Pulmonary artery endothelial cell (primary cell): ENCODE measurements at regions not wholly inside any gene's neighbourhood (a gene's known extent, or its start where the extent isn't known, plus 50 kb on each side); places are given as distances from the start of the nearest gene placed in this dataset.
"Not testable (repeated sequence)": the region's sequence is repeated elsewhere in the genome, so short reads cannot be mapped to it uniquely, and the experiment has no call there.

Experiments used
- DNase-seq: peaks from one replicate; pipeline ENCODE4 v3.0.0-alpha.2; 2011; ENCODE audit warnings: low read depth, low spot score

DNA sequence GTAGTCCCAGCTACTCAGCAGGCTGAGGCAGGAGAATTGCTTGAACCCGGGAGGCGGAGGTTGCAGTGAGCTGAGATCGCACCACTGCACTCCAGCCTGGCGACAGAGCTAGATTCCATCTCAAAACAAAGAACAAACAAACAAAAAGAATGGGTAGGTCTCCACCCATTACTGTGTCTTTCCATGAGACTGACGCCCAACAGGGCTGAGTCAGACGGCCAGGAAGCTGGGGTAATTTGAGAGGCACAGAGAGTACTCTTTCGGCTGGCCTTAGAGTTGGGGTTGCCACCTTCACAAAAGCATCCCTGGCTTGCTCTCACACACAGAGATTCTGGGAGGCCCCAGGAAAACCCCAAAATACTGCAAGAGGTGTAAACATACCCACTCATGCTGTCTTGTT lies 72.0 kb upstream of the DHRSX start:
- no peak for DNase-seq

DNA sequence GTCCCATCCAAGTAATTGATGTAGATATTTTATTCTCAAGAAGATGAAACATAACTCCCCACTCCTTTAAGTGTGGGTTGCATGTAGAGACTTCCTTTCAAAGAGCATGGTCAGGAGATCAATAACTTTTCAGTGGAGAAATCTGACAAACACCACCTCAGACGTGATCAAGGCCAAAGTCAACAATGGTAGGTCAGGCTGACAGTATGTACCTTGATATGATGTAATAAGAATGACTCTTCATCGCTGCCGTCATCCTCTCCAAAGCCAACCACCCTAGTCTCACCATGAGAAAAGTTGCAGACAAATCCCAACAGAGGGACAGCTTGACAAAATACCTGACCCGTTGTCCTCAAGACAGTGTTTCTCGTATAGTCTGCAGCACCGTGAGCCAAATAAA lies 67.3 kb upstream of the DHRSX start:
- DNase-seq = no peak

DNA sequence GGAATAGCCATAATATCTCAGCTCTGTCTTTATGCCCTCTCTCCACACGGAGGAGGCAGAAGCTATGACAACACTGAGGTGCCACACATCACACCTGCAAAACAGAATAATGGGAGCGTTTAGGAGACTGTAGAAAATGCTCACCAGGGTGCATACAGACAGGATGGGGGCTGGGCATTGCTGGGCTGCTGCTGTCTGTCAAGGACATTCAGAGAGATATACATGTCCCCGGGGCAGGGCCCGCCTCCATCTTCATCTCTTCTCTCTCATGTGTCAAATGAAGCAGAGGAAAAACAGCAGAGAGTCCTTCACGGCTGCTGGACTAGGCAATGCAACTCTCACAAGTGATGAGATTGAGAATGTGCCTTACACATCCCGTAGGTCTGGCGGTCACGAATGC lies 65.3 kb upstream of the DHRSX start:
- DNase-seq = no peak

DNA sequence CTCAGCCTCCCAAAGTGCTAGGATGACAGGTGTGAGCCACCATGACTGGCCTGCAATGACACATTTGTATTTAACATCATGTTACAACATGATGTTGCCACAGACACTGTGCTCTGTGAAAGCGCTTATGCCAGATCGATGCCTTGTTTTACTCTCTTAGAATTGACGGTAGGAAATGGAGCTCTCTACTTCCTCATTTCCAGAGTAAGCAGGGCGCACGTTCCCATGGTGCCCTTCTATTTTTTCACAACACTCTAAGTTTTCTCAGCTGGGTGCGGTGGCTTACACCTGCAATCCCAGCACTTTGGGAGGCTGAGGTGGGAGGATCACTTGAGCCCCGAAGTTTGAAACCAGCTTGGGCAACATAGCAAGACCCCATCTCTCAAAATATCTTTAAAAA lies 60.7 kb upstream of the DHRSX start:
- no peak for DNase-seq

DNA sequence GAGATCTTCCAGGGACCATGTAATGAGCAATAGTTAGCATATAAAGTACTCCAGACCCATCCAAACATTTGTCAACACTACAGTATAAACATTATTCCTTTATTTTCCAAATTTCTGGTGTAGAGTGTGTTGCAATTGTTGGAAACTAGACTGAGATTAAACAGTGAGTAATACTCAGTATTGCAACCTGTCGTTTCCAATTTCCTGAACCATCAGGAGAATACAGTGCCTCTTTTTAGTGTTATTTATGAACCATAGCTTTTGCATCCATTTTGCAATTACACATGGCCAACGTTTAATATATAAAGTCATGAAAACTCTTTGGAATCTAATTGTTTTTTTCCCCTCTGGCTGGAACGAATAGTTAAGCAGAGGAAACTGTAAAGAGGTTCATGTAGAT lies 58.3 kb upstream of the DHRSX start:
- DNase-seq = no peak

DNA sequence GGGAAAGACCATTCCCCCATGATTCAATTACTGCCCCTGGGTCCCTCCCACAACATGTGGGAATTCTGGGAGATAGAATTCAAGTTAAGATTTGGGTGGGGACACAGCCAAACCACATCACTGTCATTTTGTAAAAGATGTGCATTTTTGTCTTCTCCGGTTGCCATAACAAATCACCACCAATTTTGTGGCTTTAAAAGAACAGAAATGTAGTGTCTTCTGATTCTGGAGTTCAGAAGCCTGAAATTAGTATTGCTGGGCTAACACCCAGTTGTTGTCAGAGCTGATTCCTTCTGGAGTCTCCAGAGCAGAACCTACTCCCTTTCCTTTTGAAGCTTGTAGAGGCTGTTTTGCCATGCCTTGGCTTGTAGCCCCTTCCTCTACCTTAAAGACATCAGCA lies 54.1 kb upstream of the DHRSX start:
- DNase-seq = no peak

DNA sequence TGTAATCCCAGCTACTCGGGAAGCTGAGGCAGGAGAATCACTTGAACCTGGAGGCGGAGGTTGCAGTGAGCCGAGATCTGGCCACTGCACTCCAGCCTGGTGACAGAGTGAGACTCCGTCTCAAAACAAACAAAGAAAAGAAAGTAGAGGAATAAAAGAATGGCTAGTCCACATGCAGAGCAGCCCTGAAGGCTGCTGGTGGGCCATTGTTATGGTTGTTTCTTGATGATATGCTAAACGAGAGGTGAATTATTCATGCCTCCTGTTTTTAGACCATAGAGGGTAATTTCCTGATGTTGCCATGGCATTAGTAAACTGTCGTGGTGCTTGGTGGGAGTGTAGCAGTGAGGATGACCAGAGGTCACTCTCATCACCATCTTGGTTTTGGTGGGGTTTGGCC lies 53.3 kb upstream of the DHRSX start:
- not testable (repeated sequence) for DNase-seq

DNA sequence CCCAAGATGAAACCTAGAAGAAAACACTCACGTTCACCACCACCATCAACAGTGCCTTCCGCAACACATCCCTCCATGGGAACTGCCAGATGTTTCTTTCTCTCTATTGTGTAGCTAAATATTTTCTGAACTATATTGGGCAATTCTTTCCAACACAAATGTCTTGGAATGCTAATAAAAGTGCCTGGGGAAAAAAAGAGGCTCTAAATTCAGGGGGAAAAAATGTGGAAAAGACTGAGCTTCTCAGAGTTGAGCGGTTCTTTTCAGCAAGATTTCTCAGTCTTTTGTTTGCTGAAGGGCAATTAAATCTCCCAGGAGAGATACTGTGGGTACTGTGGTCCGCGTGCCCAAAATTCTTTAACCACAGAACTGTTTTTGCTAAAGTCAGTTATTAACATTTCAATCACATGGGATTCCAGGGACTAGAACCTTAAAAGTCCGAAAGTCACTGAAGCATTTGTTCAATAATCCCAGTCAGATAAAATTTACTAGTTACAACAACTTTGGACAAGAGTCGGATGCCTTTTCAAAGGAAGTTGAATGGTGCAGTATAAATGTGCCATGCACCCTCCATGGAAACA lies 51.9 kb upstream of the DHRSX start:
- DNase-seq = no peak

DNA sequence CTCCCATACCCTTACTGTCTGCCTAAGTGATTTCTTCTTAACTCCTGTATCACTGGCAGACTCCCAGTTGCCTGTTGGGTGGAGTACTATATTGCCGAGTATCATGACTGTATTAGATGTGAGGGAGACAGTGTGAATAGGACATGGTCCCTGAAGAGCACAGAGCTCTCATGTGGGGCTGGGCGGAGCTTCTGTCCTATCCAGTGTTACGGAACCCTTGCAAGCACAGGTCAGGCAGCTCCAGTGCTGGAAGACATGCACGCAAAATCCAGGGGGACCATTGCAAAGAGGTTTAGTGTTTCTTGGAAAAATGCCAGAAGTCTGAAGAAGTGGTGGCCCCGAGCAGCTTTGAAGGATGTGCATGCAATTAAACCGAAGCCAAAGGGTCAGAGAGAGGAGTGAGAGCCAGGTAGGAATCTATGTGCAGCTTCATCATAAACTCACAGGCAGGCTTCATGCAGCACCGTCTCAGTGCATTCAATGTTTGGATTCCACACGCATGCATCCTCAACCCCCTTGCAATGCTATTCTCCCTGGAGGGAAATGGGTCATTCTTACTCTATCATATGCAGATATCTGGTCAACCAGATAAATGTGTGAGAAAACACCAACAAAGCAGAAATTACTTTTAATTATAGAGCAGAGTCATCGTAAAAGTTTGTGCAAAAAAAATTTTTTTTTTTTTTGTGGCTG lies 49.7 kb upstream of the DHRSX start:
- no peak for DNase-seq
